GM23338 (cell line): ENCODE measurements at regions not wholly inside any gene's neighbourhood (a gene's known extent, or its start where the extent isn't known, plus 50 kb on each side); places are given as distances from the start of the nearest gene placed in this dataset.

Experiments
- ATAC-seq: fragments of 200-7000 bp; cut with Tn5 transposase; 3 replicates; pipeline ENCODE4 v1.9.1; 2020
- DNase-seq: peaks from one replicate; pipeline ENCODE4 v3.0.0-alpha.2; 2015; ENCODE audit warnings: low spot score
- H2AFZ ChIP-seq: fragments of 200-600 bp; sonication (generic); 2 replicates; pipeline ENCODE4 v1.8.0; 2016; ENCODE audit warnings: antibody characterized with exemption, mild to moderate bottlenecking, moderate library complexity
- H3F3A ChIP-seq: fragments of 200-600 bp; sonication (generic); replicated peaks from 2 replicates; pipeline ENCODE4 v1.8.0; 2017; ENCODE audit warnings: antibody characterized with exemption, mixed run types, low read depth
- H3K27ac ChIP-seq: fragments of 200-600 bp; sonication (generic); 2 replicates; pipeline ENCODE4 v1.6.1; 2016; ENCODE audit warnings: low read depth
- H3K27me3 ChIP-seq: fragments of 200-600 bp; sonication (generic); 2 replicates; pipeline ENCODE4 v1.8.0; 2016; ENCODE audit warnings: mild to moderate bottlenecking, mixed run types, moderate library complexity; ENCODE audit not compliant: insufficient read depth
- H3K36me3 ChIP-seq: fragments of 200-600 bp; sonication (generic); 2 replicates; pipeline ENCODE4 v1.8.0; 2016; ENCODE audit warnings: mild to moderate bottlenecking; ENCODE audit not compliant: insufficient read depth
- H3K4me1 ChIP-seq: fragments of 200-600 bp; sonication (generic); 2 replicates; pipeline ENCODE4 v1.8.0; 2016; ENCODE audit warnings: mild to moderate bottlenecking, moderate library complexity; ENCODE audit not compliant: insufficient read depth
- H3K4me2 ChIP-seq: fragments of 200-600 bp; sonication (generic); 2 replicates; pipeline ENCODE4 v1.7.1; 2017; ENCODE audit warnings: mixed run types
- H3K4me3 ChIP-seq: fragments of 200-600 bp; sonication (generic); 2 replicates; pipeline ENCODE4 v1.6.1; 2016; ENCODE audit warnings: mixed run types
- H3K79me2 ChIP-seq: fragments of 200-600 bp; sonication (generic); replicated peaks from 2 replicates; pipeline ENCODE4 v1.8.0; 2017; ENCODE audit warnings: mild to moderate bottlenecking; ENCODE audit not compliant: insufficient read depth
- H3K9me2 ChIP-seq: fragments of 200-600 bp; sonication (generic); 2 replicates; pipeline ENCODE4 v1.8.0; 2017; ENCODE audit not compliant: insufficient read depth
- H4K20me1 ChIP-seq: fragments of 200-600 bp; sonication (generic); replicated peaks from 2 replicates; pipeline ENCODE4 v1.8.0; 2017; ENCODE audit warnings: mild to moderate bottlenecking; ENCODE audit not compliant: insufficient read depth
- H3K27ac Mint-ChIP-seq: 2 replicates; pipeline ENCODE4 v1.8.0; 2020; ENCODE audit warnings: inconsistent platforms, mild to moderate bottlenecking, moderate library complexity, mixed read lengths
- H3K27me3 Mint-ChIP-seq: 3 replicates; pipeline ENCODE4 v1.8.0; 2022; ENCODE audit warnings: low read depth, mild to moderate bottlenecking, moderate library complexity, mixed read lengths, inconsistent platforms; ENCODE audit not compliant: insufficient read depth, poor library complexity
- H3K36me3 Mint-ChIP-seq: 3 replicates; pipeline ENCODE4 v1.8.0; 2021; ENCODE audit warnings: low read depth, mild to moderate bottlenecking, inconsistent platforms, moderate library complexity, mixed read lengths
- H3K4me1 Mint-ChIP-seq: 3 replicates; pipeline ENCODE4 v1.8.0; 2020; ENCODE audit warnings: mild to moderate bottlenecking, inconsistent platforms, mixed read lengths
- H3K4me3 Mint-ChIP-seq: 3 replicates; pipeline ENCODE4 v1.8.0; 2021; ENCODE audit warnings: moderate library complexity, mild to moderate bottlenecking, inconsistent platforms, mixed read lengths
- H3K9me3 Mint-ChIP-seq: 3 replicates; pipeline ENCODE4 v1.8.0; 2020; ENCODE audit warnings: moderate library complexity, mild to moderate bottlenecking, inconsistent platforms, mixed read lengths
- REST ChIP-seq: IDR thresholded peaks from one replicate; pipeline ENCODE4 v1.6.1; 2018; ENCODE audit warnings: antibody characterized with exemption; ENCODE audit not compliant: unreplicated experiment
- STAT1 ChIP-seq: IDR thresholded peaks from one replicate; pipeline ENCODE4 v1.6.1; 2016; ENCODE audit warnings: antibody characterized with exemption; ENCODE audit not compliant: unreplicated experiment
- ZNF114 ChIP-seq: fragments of 250-450 bp; sonication (Bioruptor Pico); IDR thresholded peaks from 2 replicates; pipeline ENCODE4 v1.5.0; 2020; ENCODE audit warnings: mild to moderate bottlenecking, moderate library complexity
- ZNF331 ChIP-seq: fragments of 250-450 bp; sonication (Bioruptor Pico); IDR thresholded peaks from 2 replicates; pipeline ENCODE4 v1.5.0; 2020; ENCODE audit warnings: low read depth, mild to moderate bottlenecking, moderate library complexity

GRCh38 chr4:86484241-86484640, 109.9 kb upstream of the PTPN13 start:
- peaks cover 39% of the 10 kb centered on the region for H3K4me1 ChIP-seq
- H3K4me3 Mint-ChIP-seq = no peak overlapping the region
- no peaks in the 10 kb centered on the region for H3K36me3 ChIP-seq
- no peak for TF ChIP-seq ZNF114 (CRISPR knock-in tag)
- no peak for TF ChIP-seq REST
- H3K4me3 ChIP-seq = no peak overlapping the region
- H3K9me3 Mint-ChIP-seq = peaks cover 13% of the 10 kb centered on the region; the same call in 2 of the 3 replicates
- H2AFZ ChIP-seq = no peak overlapping the region
- peaks cover 26% of the 10 kb centered on the region for H3K36me3 Mint-ChIP-seq
- peaks cover 4% of the 10 kb centered on the region for H3K27me3 Mint-ChIP-seq
- no peaks in the 10 kb centered on the region for H4K20me1 ChIP-seq
- peak overlapping the region; percentile 36; the same call in 1 of the 2 replicates for H3K4me2 ChIP-seq
- H3F3A ChIP-seq = no peaks in the 10 kb centered on the region
- no peaks in the 10 kb centered on the region for H3K79me2 ChIP-seq
- DNase-seq (no peak), ATAC-seq (no peak)
- H3K27me3 ChIP-seq = no peaks in the 10 kb centered on the region
- no peak overlapping the region for H3K27ac Mint-ChIP-seq
- peaks cover 30% of the 10 kb centered on the region; the same call in 2 of the 3 replicates for H3K4me1 Mint-ChIP-seq
- peak overlapping the region; percentile 65 for H3K27ac ChIP-seq
- 0 out of 2 replicates have a peak, but pooled peaks cover 2% of the 10 kb centered on the region for H3K9me2 ChIP-seq

- no peaks in the 10 kb centered on the region for H3F3A ChIP-seq
- TF ChIP-seq REST = no peak
- TF ChIP-seq STAT1 = no peak
- TF ChIP-seq ZNF114 (CRISPR knock-in tag) = no peak
- TF ChIP-seq ZNF331 (CRISPR knock-in tag) = no peak
- H3K4me1 ChIP-seq = peaks cover 14% of the 10 kb centered on the region
- ATAC-seq = no peak
- no peak overlapping the region for H3K4me2 ChIP-seq
- peaks cover 9% of the 10 kb centered on the region; the same call in 1 of the 2 replicates for H3K9me2 ChIP-seq
- no peaks in the 10 kb centered on the region for H3K79me2 ChIP-seq
- no peaks in the 10 kb centered on the region for H3K36me3 ChIP-seq
- Mint-ChIP-seq H3K9me3 (peaks cover 13% of the 10 kb centered on the region; the same call in 2 of the 3 replicates), H3K36me3 (peaks cover 26% of the 10 kb centered on the region), H3K27me3 (peaks cover 4% of the 10 kb centered on the region), H3K4me1 (peaks cover 26% of the 10 kb centered on the region), H3K27ac (no peak overlapping the region), H3K4me3 (no peak overlapping the region)
- no peak overlapping the region for H3K4me3 ChIP-seq
- no peak overlapping the region for H3K27ac ChIP-seq
- H3K27me3 ChIP-seq = no peaks in the 10 kb centered on the region
- no peak overlapping the region for H2AFZ ChIP-seq
- no peak for DNase-seq
- H4K20me1 ChIP-seq = no peaks in the 10 kb centered on the region
These were observed 106.3 kb upstream of the PTPN13 start for GRCh38 chr4:86487738-86488348.
